Testis (tissue), 2 donors: ENCODE measurements at regions not wholly inside any gene's neighbourhood (a gene's known extent, or its start where the extent isn't known, plus 50 kb on each side); places are given as distances from the start of the nearest gene placed in this dataset.

Experiments used
- CTCF ChIP-seq, 3 experiments: fragments of 450-650 bp in 2 of 3; fragments of 200-600 bp in 1 of 3; sonication (generic) in 1 of 3; IDR thresholded peaks; one replicate each; pipeline ENCODE4 v1.5.1; 2016 to 2019; ENCODE audit warnings: antibody characterized with exemption in 3 of 3, mild to moderate bottlenecking in 2 of 3, moderate library complexity in 1 of 3
- POLR2A ChIP-seq: fragments of 450-650 bp; IDR thresholded peaks from one replicate; pipeline ENCODE4 v1.6.1; 2017; ENCODE audit warnings: antibody characterized with exemption, mild to moderate bottlenecking, moderate library complexity

- TF ChIP-seq CTCF (IDR thresholded peaks at IDR 0.05) (no peak), POLR2A (no peak)
These were observed 116.3 kb upstream of the NECTIN1 start for GRCh38 chr11:119845305-119845704.
